Astrocyte of the spinal cord (primary cell): ENCODE measurements at regions not wholly inside any gene's neighbourhood (a gene's known extent, or its start where the extent isn't known, plus 50 kb on each side); places are given as distances from the start of the nearest gene placed in this dataset.

Experiments used
- DNase-seq: peaks from one replicate; pipeline ENCODE4 v3.0.0; 2011; ENCODE audit warnings: low read depth, low spot score
- H3K4me3 ChIP-seq: 2 replicates; pipeline ENCODE4 v1.5.1; 2011; ENCODE audit warnings: low read depth, mild to moderate bottlenecking, low read length, moderate library complexity
- in situ Hi-C: cut with HindIII; loops from 2 replicates; pipeline ENCODE4 v1.10.0; 2017; ENCODE audit warnings: low sequenced_read_pairs
- TF ChIP-seq, protein P1 (sequence below): IDR thresholded peaks from 2 replicates; pipeline ENCODE4 v1.5.1; 2012; ENCODE audit warnings: low read depth, mild to moderate bottlenecking, low read length, inconsistent platforms

DNA sequence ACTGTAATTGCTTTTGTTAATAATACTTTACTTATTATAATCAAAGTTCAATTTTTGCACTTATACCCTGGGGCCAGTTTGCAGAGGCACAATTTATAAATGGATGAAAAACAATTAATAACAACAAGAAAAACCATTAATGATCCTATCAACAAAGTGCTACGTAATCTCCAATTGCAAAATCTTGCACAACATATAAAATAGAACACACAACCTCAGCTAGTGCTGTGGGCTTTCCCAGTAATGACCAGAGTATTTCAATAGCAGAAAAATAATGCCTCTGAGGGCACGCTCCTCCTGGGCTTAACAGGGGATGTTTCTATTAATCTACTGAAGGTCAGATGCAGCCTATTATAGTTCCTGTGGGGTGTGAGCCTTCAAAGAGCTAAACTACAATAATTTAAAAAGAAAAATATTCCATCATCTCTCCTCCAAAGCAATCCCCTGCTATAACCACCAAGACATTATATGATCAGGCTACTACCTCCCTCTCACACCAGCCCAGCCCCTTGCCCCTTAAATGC is 508.5 kb upstream of the SLIT2 start:
- in situ Hi-C loops: no loop called here
- H3K4me3 ChIP-seq: no peak overlapping the region
- no peak for DNase-seq
- TF ChIP-seq, protein P1, sequence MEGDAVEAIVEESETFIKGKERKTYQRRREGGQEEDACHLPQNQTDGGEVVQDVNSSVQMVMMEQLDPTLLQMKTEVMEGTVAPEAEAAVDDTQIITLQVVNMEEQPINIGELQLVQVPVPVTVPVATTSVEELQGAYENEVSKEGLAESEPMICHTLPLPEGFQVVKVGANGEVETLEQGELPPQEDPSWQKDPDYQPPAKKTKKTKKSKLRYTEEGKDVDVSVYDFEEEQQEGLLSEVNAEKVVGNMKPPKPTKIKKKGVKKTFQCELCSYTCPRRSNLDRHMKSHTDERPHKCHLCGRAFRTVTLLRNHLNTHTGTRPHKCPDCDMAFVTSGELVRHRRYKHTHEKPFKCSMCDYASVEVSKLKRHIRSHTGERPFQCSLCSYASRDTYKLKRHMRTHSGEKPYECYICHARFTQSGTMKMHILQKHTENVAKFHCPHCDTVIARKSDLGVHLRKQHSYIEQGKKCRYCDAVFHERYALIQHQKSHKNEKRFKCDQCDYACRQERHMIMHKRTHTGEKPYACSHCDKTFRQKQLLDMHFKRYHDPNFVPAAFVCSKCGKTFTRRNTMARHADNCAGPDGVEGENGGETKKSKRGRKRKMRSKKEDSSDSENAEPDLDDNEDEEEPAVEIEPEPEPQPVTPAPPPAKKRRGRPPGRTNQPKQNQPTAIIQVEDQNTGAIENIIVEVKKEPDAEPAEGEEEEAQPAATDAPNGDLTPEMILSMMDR: no peak

DNA sequence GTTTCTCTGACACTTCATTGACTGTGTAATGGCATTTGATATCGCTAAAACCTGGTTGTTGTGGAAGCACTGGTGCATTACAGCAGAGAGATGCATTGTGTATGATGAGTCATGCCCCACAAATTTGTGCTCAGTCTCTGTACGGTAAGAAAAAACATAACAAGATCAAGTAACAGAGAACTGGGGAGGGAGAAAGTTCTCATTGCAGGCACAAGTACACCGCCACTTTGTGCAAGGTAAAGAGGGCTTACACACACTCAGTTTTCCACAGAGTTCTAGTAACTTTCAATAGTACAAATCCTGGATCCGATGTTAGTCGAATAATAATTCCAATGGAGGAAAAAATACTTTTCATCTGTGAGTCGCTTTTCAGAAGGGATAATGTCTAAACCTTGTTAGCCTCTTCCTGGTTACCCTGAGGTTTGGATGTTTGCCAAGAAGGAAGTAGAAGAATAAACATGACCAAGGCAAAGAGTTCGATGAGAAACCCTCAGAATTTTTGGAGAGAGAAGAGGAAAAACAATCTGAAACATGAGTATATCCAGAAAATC is 512.5 kb upstream of the SLIT2 start:
- in situ Hi-C loops: no loop called here
- peak; percentile 95 for DNase-seq

GRCh38 chr4:19736968-19737756 is 514.5 kb upstream of the SLIT2 start:
- in situ Hi-C loops: no loop called here
- no peak for DNase-seq
- TF ChIP-seq, protein P1: no peak
- H3K4me3 ChIP-seq: no peak overlapping the region

More for the DNA sequence above, 512.5 kb upstream of the SLIT2 start:
- peak overlapping the region; percentile 0 for H3K4me3 ChIP-seq
- TF ChIP-seq, protein P1: no peak

GRCh38 chr4:19735012-19735411 is 516.7 kb upstream of the SLIT2 start:
- no peak overlapping the region for H3K4me3 ChIP-seq
- TF ChIP-seq, protein P1: no peak
- DNase-seq: no peak
- in situ Hi-C loops: no loop called here

DNA sequence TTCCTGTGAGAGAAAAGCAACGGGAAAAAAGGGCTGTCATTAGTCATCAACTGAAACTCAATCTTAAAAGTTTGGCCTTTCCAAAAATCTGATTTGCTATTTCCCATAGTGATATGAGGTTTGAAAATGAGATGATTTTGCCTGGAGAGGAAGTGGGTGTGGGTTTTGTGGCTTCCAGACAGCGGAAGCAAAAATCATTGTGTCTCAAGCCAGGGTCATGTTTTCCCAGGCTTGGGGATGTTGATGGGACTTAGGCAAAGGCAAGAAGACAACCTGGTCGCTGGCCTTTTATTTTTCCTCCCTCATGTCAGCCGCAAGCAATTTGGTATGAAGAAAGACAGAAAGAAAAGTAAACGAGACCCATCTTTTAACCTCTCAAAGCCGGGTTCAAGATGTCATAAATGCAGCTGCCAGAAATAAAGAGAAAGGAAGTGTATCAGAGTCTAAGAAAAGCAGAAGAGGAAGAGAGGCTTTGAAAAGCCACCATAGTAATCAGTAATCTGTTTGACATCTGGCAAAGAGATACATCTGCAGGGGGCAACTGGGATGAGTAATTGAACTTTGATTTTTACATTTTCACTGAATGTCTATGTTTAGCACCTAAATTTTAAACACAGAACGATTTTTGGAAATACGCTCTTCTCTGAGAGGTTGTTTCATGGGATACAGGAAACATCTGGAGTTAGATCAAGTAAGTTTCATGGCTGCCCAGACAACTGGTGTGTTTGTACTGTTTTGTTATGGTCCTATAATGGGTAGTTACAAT is 521.6 kb upstream of the SLIT2 start:
- in situ Hi-C loops: no loop called here
- TF ChIP-seq, protein P1: no peak
- DNase-seq: peak; percentile 54
- H3K4me3 ChIP-seq: no peak overlapping the region

- no peak for DNase-seq
- in situ Hi-C loops: no loop called here
- TF ChIP-seq, protein P1: no peak
- H3K4me3 ChIP-seq: no peak overlapping the region
Observed at GRCh38 chr4:19728773-19729172, 522.9 kb upstream of the SLIT2 start.
